ENCODE measurements at regions not wholly inside any gene's neighbourhood (a gene's known extent, or its start where the extent isn't known, plus 50 kb on each side); places are given as distances from the start of the nearest gene placed in this dataset.
"Not testable (repeated sequence)": the region's sequence is repeated elsewhere in the genome, so short reads cannot be mapped to it uniquely, and the experiment has no call there.

DNA sequence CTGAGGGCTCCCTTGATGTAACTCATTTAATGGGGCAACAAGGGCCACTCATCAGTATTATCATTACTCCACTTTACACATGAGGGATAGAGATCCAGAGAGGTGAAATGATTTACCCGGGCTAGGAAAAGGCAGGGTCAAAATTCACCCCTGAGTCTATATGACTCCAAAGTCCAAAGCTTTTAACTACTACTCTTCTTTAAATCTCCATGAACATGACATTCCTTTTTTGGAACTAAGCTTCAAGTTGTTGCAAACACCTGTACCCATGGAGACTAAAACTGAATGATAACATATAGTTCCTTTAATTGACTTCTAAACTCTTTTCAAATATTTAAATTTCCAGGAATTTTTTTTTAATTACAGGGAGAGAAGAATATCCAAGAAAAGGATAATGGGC is 292.9 kb upstream of the GADL1 start:
- no peak for DNase-seq (ENCODE audit: low read depth)
- in situ Hi-C loops (cut with HindIII; ENCODE audit: low pct_unique_long_range_greater_than_20kb, low sequenced_read_pairs), result no loop called here

DNA sequence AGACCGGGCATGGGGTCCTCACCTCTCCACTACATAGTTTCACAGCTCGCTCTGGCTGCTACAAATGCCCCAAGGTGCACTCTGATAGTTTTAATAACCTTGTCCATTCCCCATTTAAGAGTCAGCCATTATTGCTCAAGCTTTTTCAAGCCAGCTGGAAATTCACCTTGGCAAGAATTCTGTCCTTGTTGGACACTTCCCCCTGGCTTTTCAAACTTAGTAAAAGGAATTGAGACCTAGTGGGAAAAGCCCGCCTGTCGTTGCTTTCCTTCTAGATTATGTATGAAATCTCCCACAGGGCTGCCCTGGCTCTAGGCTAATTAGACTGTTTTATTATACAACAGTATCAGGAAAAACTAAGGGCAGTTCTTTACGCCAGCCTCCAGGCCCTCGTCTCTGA is 293.7 kb upstream of the GADL1 start:
- DNase-seq (ENCODE audit: low read depth), result no peak
- in situ Hi-C loops (cut with HindIII; ENCODE audit: low pct_unique_long_range_greater_than_20kb, low sequenced_read_pairs), result no loop called here

DNA sequence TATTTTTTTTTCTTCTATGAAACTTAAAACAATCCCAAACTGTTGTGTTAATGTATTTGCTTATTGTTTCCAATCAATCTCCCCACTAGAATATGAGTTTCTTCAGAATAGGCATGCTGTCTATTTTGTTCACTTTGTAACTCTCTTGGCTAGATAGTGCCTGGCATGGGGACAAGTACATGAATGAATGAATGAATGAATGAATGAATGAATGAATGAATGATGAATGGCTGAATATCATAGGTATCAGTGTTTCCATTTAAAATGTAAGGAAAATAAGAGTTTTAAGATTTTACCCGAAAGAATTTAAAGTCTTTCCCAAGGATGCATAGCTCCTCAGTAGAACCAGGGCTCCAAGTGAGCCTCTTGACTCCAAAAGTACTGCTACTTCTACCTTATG is 294.9 kb upstream of the GADL1 start:
- DNase-seq (ENCODE audit: low read depth), result no peak
- in situ Hi-C loops (cut with HindIII; ENCODE audit: low pct_unique_long_range_greater_than_20kb, low sequenced_read_pairs), result no loop called here

DNA sequence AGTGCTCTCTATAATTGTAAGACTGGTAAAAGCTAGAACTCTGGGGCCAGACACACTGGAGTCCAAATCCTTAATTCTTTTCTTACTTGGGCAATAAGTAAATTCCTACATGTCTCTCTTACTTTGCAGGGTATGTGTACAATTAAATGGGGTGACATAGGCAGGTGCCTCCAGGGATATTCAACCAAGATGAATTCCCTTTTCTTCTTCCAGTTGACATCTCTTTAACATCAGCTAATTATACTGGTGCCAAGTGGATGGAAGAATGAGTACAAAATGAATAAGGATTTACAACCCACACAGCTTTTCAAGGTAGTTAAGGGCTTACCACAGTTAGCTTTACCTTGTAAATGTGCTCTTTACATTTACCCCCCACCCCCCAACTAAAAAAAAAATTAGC is 295.5 kb upstream of the GADL1 start:
- no peak for DNase-seq (ENCODE audit: low read depth)
- in situ Hi-C loops (cut with HindIII; ENCODE audit: low pct_unique_long_range_greater_than_20kb, low sequenced_read_pairs), result no loop called here

DNA sequence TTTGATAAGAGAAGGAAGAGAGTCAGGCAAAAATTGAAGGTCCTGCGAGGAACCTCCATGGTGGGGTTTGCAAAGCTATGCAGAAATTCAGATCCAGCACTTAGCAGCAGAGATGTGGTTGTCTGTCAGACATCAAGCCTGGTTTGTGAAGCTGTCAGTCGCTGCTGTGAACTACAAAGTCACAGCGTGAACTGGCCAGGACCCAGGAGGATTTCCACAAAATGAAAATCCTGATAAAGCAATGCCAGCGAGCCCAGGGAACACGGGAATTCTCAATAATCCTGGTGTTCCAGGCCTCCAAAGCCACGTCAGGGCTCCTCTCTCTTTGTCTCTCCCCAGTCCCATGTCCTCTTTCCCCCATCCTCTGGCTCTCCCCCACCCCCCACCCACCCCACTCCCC is 296.9 kb upstream of the GADL1 start:
- in situ Hi-C loops (cut with HindIII; ENCODE audit: low pct_unique_long_range_greater_than_20kb, low sequenced_read_pairs), result no loop called here
- DNase-seq (ENCODE audit: low read depth), result no peak

DNA sequence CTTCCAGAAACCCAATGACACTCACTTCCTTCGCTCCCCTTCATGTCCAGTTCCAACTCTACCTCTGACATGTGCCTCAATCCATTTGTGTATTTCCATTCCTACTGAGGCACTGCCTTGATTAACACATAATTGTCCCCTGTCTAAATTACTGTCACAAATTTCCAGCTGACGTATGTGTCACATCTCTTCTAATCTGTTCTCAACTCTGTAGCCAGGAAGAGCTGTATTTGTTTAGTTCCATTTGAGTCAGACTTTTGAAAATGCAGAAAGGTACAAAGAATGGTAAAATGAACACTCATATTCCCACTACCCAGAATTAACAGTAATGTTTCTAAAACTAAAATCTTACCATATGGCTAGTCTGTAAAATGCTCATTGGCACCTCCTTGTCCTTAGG is 299.0 kb upstream of the GADL1 start:
- no peak for DNase-seq (ENCODE audit: low read depth)
- in situ Hi-C loops (cut with HindIII; ENCODE audit: low pct_unique_long_range_greater_than_20kb, low sequenced_read_pairs), result no loop called here

DNA sequence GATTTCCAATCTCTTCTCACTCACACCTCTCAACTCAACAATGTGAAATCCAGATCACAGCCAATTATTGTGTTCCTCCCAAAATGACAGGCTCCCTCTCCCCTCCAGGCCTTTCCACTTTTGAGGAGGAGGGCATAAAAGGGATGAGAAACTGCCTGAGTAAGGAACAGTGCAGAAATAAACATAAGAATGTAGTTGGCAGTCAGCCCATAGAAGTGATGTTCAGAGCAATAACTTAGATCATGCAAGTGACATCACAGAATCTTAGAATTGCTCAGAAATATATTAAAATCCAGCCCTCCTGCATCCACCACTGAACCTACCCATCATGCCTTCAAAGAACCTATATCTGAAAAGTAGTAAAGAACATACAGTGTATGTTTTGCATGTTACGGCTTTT is 299.4 kb upstream of the GADL1 start:
- no peak for DNase-seq (ENCODE audit: low read depth)
- in situ Hi-C loops (cut with HindIII; ENCODE audit: low pct_unique_long_range_greater_than_20kb, low sequenced_read_pairs), result no loop called here

DNA sequence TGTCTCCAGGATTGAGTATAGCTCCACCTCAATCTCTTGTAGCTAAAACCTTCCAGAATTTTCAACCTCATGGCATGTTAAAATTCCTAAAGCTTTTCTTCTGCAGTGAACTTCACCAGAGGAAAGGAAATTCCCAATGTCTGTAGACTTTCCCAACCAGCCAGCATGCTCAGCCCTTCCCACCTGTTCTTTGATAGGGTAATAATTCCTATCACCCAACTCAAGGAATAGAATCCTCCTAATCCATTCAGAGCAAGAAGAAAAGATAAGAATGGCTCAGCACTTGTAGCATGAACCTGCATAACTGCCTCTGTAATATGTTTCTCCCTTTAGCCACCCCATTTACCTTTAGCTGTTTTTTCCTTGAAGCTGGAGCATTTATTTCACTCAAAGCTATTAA is 301.8 kb upstream of the GADL1 start:
- in situ Hi-C loops (cut with HindIII; ENCODE audit: low pct_unique_long_range_greater_than_20kb, low sequenced_read_pairs), result no loop called here
- no peak for DNase-seq (ENCODE audit: low read depth)

DNA sequence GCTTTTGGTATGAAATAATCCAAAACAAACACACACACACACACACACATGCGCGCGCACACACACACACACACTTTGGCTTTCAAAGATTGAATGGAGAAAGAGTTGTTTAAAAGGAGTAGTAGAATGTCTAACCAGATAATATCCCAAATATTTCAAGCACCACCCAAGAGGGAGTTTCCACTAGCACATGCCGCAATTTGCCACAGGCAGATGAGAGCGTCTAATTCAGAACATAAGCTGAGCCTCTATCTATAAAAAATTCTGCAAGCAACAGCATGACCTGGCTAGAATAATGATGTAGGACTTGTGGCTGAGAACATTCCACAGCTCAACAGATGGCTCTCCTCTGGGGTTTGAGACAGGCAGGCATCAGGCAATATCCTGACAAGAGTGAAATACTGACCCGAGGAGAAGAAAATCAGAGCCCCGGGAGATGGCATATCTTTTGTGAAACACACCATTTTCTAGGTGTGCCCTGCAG is 302.5 kb upstream of the GADL1 start:
- in situ Hi-C loops (cut with HindIII; ENCODE audit: low pct_unique_long_range_greater_than_20kb, low sequenced_read_pairs), result no loop called here
- DNase-seq (ENCODE audit: low read depth), result no peak

DNA sequence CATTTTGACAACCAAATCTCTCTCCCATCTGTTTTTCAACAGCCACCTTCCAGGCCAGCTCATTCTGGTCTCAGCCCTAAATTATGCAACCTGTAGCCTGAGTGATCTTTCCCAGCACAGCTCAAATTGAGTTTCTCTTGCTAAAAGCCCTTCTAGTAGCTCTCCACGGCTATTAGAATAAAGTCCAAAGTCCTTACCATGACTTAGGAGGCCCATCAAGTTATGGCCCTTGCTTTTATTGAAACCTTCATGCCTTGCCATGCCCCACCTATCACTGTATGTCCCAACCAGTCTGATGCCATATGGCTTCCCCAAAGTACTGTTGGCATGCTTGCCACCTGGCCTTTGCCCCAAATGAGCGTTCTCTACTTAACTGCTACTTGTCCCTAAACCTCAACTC is 303.5 kb upstream of the GADL1 start:
- in situ Hi-C loops (cut with HindIII; ENCODE audit: low pct_unique_long_range_greater_than_20kb, low sequenced_read_pairs), result no loop called here
- no peak for DNase-seq (ENCODE audit: low read depth)

DNA sequence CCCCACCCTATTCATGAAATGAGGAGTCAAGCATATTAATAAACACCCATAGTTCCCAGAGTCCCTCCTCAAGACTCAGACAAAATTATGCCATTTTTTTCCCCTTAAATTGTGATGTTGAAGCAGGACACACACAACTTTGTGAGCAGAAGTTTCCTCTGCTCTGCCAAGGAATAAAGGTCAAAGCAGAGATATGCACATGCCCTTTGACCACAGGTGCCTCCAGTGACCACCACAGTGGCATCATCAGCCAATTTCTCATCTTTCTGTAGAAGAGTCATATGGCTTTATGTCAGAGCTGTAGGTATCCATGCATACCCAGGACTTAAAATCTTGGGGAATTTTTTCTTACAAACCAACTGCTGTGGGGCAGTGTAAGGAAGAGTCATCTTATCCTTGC is 304.4 kb upstream of the GADL1 start:
- in situ Hi-C loops (cut with HindIII; ENCODE audit: low pct_unique_long_range_greater_than_20kb, low sequenced_read_pairs), result no loop called here
- no peak for DNase-seq (ENCODE audit: low read depth)

DNA sequence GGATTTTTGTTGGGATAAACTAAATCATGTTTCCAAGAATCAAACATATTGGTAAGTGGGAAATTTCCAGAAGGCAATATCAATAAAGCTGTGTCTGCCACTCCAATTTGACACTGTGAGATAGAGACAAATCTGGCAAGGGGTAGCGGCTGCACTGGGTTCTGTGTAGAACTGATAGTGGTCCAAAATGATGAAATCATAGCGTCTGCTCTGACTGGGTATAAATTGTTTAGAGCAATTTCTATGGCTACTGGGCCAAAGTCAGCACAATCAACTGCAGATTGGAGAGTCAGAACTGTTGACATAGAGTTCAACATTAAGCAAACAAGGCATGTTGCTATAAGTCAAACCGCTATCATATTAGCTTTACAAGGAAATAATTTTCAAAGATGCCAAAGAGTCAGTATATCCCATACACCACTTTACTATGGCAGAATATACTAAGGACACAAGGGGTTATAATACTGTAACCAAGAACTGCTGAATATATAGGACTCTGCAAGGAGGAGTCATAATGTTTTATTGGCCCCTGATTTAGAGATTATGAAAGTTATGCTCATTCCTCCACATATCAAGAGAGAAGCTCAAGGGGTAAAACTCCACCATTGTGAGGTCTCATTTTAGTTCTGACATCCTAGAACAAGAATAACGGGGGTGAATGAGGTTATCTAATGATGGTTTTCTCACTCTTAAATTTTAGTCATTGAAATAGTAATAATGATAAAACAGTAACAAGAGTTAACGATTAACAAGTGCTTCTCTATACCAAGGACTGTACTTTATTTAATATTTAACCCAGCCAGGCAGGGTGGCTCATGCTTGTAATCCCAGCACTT is 309.7 kb upstream of the GADL1 start:
- no peak for DNase-seq (ENCODE audit: low read depth)

DNA sequence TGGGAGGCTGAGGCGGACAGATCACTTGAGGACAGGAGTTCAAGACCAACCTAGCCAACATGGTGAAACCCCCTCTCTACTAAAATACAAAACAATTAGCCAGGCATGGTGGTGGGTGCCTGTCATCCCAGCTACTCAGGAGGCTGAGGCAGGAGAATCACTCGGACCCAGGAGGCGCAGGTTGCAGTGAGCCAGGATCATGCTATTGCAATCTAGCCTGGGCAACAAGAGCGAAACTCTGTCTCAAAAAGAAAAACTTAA is 310.3 kb upstream of the GADL1 start:
- DNase-seq (ENCODE audit: low read depth); in situ Hi-C loops (cut with HindIII; ENCODE audit: low pct_unique_long_range_greater_than_20kb, low sequenced_read_pairs): not testable (repeated sequence)

More for the DNA sequence above, 309.7 kb upstream of the GADL1 start:
- in situ Hi-C loops (cut with HindIII; ENCODE audit: low pct_unique_long_range_greater_than_20kb, low sequenced_read_pairs), result no loop called here

DNA sequence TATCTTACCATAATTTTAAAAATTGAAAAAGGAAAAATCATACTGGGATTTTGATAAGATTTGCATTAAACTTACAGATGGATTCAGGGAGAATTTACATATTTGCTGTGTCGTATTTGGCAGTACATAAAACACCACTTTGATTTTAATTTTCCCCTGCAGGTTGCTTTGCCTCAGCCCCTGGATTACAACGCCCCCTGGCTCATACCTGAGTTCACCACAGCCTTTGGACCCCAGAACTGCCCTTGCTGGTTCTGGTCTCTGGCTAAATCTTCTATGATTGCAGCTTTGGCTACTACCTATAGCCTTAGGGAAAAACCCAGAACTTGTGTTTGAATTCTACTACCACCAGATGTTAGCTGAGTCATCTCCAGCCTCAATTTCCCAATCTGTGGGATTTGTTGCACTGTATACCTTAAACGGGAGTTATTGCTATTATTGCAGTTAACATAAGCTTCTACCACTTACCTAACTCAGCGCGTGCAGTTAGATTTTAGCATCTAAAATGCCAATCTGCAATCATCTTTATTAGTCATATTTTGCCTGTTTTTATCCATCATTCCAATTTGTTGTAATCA is 315.7 kb upstream of the GADL1 start:
- DNase-seq (ENCODE audit: low read depth), result no peak
- in situ Hi-C loops (cut with HindIII; ENCODE audit: low pct_unique_long_range_greater_than_20kb, low sequenced_read_pairs), result no loop called here

DNA sequence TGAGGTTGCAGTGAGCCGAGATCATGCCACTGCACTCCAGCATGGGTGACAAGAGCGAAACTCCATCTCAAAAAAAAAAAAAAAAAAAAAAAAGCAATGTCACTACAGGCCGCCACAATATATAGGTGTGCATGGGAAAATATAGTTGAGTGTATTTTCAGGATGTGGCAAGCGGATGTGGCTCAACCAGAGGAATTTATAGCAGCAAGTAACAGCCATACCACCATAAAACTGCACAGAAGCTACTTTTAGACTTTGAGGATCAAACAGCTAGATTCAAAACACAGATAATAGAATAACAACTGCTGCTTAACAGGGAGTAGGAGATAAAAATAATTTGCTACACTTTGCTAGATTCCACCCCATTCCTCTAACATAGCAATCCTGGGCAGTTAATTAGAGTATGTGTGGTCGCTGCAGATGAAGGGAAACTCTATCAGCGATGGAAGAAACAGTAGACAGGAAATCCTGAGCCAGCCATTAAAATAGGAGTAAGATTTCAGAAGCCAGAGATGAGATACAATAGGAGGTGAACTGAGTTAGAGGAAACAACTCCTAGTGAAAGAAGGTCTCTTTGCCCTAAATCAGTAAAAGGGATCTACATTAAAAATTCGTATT is 318.7 kb upstream of the STT3B start:
- DNase-seq (ENCODE audit: low read depth), result no peak
- in situ Hi-C loops (cut with HindIII; ENCODE audit: low pct_unique_long_range_greater_than_20kb, low sequenced_read_pairs), result no loop called here

DNA sequence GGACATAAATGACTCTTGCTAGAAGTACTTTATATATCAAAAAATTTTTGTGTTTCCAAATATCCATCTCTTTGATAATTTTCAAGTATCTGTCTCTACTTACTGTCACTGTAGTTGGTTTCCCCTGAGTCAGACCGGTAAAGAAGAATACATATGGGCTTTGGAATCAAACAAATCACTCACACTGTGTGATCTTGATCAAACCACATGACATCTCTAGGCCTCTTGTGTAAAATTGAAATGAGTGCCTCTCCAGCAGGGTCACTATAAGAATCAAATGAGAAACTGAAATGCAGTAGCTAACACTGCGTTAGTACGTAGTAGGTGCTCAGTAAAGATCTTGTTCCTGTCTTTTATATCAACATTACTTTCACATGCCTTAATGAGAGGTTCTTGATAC is 314.6 kb upstream of the STT3B start:
- DNase-seq (ENCODE audit: low read depth), result no peak
- in situ Hi-C loops (cut with HindIII; ENCODE audit: low pct_unique_long_range_greater_than_20kb, low sequenced_read_pairs), result no loop called here

DNA sequence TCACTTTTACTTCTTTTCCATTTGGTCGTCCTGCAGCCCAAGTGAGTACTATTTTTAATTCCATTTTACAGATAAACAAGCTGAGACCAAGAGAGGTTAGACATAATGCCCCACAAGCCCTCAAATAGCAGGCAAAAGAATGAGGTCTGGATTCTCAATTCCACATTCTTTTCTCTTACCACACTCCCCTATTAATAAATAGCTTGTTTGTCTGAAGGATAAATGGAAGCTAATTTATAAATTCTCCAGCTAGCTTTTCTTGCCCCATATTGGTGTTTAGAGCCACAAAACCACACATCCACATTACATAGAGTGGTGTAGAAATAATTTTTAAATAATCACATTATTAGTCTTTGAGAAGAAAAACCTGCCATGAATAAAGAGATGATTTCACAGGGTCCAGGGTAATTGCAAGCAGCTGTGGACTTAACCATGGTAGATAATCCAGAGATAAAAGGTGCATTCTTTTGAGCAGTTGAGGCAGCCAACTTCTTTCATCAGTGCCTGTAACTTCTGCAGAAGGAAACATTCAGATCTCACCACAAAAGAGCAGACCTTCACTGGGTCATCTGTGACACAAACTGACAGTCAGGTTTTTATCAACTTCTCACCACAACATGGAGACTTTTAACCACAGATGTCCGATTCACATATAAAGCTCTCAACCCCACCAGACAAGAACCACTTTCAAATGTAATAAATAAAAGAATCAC is 313.4 kb upstream of the STT3B start:
- in situ Hi-C loops (cut with HindIII; ENCODE audit: low pct_unique_long_range_greater_than_20kb, low sequenced_read_pairs), result no loop called here
- no peak for DNase-seq (ENCODE audit: low read depth)

DNA sequence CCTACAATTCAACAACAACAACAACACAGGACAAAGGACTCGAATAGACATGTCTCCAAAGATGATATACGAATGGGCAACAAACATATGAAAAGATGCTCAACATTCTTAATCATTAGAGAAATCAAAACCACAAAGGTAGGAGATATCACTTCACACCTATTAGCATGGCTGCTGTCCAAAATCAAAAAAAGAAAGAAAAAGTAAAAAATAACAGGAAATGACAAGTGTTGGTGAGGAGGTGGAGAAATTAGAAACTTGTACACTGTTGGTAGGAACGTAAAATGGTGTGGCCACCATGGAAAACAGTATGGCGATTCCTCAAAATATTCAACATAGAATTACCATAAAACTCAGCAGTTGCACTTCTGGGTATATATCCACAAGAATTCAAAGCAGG is 312.3 kb upstream of the STT3B start:
- DNase-seq (ENCODE audit: low read depth), result no peak
- in situ Hi-C loops (cut with HindIII; ENCODE audit: low pct_unique_long_range_greater_than_20kb, low sequenced_read_pairs), result no loop called here

DNA sequence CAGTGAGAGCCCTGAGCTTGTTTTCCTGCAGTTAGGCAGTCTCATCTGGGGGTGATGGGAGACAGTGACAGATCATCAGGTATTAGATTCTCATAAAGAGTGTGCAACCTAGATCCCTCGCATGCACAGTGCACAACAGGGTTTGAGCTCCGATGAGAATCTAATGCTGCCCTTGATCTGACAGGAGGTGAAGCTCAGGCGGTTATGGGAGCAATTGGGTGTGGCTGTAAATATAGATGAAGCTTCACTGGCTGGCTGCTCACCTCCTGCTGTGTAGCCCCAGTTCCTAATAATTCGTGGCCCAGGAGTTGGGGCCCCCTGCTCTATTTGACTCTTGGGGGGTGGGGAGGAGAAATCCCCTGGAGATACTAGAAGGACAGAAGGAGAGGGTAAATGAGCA is 309.4 kb upstream of the STT3B start:
- in situ Hi-C loops (cut with HindIII; ENCODE audit: low pct_unique_long_range_greater_than_20kb, low sequenced_read_pairs), result no loop called here
- no peak for DNase-seq (ENCODE audit: low read depth)
